CD14-positive monocyte (primary cell): ENCODE measurements at regions not wholly inside any gene's neighbourhood (a gene's known extent, or its start where the extent isn't known, plus 50 kb on each side); places are given as distances from the start of the nearest gene placed in this dataset.

Experiments
- DNase-seq, 3 donors: peaks; one replicate each; pipeline ENCODE4 v3.0.0-alpha.2; 2011 to 2022
- H2AFZ ChIP-seq: 2 replicates; pipeline ENCODE4 v1.6.0; 2012; ENCODE audit warnings: mild to moderate bottlenecking, low read depth, low read length, inconsistent platforms; ENCODE audit not compliant: insufficient read depth, poor library complexity, severe bottlenecking
- H3K27ac ChIP-seq, 2 donors: 1 replicate in 1 of 2; 2 replicates in 1 of 2; pipeline ENCODE4 v1.5.1; 2012 to 2013; ENCODE audit warnings: low read length in 2 of 2, control low read depth in 1 of 2, inconsistent platforms in 1 of 2, low read depth in 1 of 2, mild to moderate bottlenecking in 1 of 2
- H3K27me3 ChIP-seq, 2 donors: one replicate each; pipeline versions ENCODE4 v1.6.0 to v1.6.1; 2011 to 2013; ENCODE audit warnings: low read length in 2 of 2; ENCODE audit not compliant: control insufficient read depth in 2 of 2, insufficient read depth in 2 of 2
- H3K36me3 ChIP-seq, 2 donors: replicated peaks in 1 of 2; 1 replicate in 1 of 2; 2 replicates in 1 of 2; pipeline versions ENCODE4 v1.5.1 to v1.6.1; 2012 to 2013; ENCODE audit warnings: low read length in 2 of 2, control low read depth in 1 of 2, inconsistent platforms in 1 of 2, mild to moderate bottlenecking in 1 of 2; ENCODE audit not compliant: insufficient read depth in 2 of 2, control insufficient read depth in 1 of 2
- H3K4me1 ChIP-seq, 2 donors: 1 replicate in 1 of 2; 2 replicates in 1 of 2; pipeline versions ENCODE4 v1.5.1 to v1.6.1; 2012 to 2013; ENCODE audit warnings: low read length in 2 of 2, control low read depth in 1 of 2, inconsistent platforms in 1 of 2, mild to moderate bottlenecking in 1 of 2, moderate library complexity in 1 of 2; ENCODE audit not compliant: insufficient read depth in 2 of 2, control insufficient read depth in 1 of 2
- H3K4me2 ChIP-seq: replicated peaks from 2 replicates; pipeline ENCODE3; 2012; ENCODE audit warnings: low read length, moderate library complexity, mild to moderate bottlenecking; ENCODE audit not compliant: poor library complexity, severe bottlenecking; ENCODE audit errors: extremely low read depth
- H3K4me3 ChIP-seq, 3 experiments: fragments of 200-600 bp in 1 of 3; sonication (generic) in 1 of 3; replicated peaks in 1 of 3; 1 replicate in 2 of 3; 2 replicates in 1 of 3; pipeline ENCODE4 v1.5.1; 2011 to 2013; ENCODE audit warnings: low read length in 3 of 3, mild to moderate bottlenecking in 3 of 3, control low read depth in 2 of 3, low read depth in 2 of 3, inconsistent platforms in 1 of 3, moderate library complexity in 1 of 3
- H3K79me2 ChIP-seq: 2 replicates; pipeline ENCODE4 v1.6.0; 2012; ENCODE audit warnings: mild to moderate bottlenecking, control low read depth, inconsistent platforms, low read length, moderate library complexity; ENCODE audit not compliant: insufficient read depth
- H3K9ac ChIP-seq: 2 replicates; pipeline ENCODE4 v1.6.0; 2017; ENCODE audit warnings: low read length, mild to moderate bottlenecking; ENCODE audit not compliant: insufficient read depth, poor library complexity, severe bottlenecking
- H3K9me3 ChIP-seq, 2 donors: replicated peaks in 1 of 2; 1 replicate in 1 of 2; 2 replicates in 1 of 2; pipeline versions ENCODE4 v1.5.1 to v1.6.1; 2012 to 2013; ENCODE audit warnings: low read length in 2 of 2, control low read depth in 1 of 2; ENCODE audit not compliant: control insufficient read depth in 1 of 2, insufficient read depth in 1 of 2
- H4K20me1 ChIP-seq: 2 replicates; pipeline ENCODE4 v1.6.0; 2012; ENCODE audit warnings: mild to moderate bottlenecking, low read length, control low read depth, moderate library complexity; ENCODE audit not compliant: insufficient read depth
- H3K27ac Mint-ChIP-seq, 7 donors: one replicate each; pipeline ENCODE4 v1.8.0; 2020; ENCODE audit warnings: mild to moderate bottlenecking in 7 of 7, mixed read lengths in 7 of 7, moderate library complexity in 6 of 7, inconsistent platforms in 2 of 7
- H3K27me3 Mint-ChIP-seq, 3 donors: one replicate each; pipeline ENCODE4 v1.8.0; 2021 to 2022; ENCODE audit warnings: low read depth in 3 of 3, mild to moderate bottlenecking in 3 of 3, mixed read lengths in 3 of 3, moderate library complexity in 3 of 3, inconsistent platforms in 1 of 3
- H3K36me3 Mint-ChIP-seq, 2 donors: one replicate each; pipeline ENCODE4 v1.8.0; 2020; ENCODE audit warnings: mixed read lengths in 2 of 2, inconsistent platforms in 1 of 2, mild to moderate bottlenecking in 1 of 2
- H3K4me1 Mint-ChIP-seq: one replicate; pipeline ENCODE4 v1.8.0; 2020; ENCODE audit warnings: mild to moderate bottlenecking, mixed read lengths
- H3K4me3 Mint-ChIP-seq, 2 donors: one replicate each; pipeline ENCODE4 v1.8.0; 2020; ENCODE audit warnings: mild to moderate bottlenecking in 2 of 2, mixed read lengths in 2 of 2, moderate library complexity in 1 of 2
- H3K9me3 Mint-ChIP-seq, 7 donors: one replicate each; pipeline ENCODE4 v1.8.0; 2020 to 2022; ENCODE audit warnings: mixed read lengths in 7 of 7, mild to moderate bottlenecking in 6 of 7, moderate library complexity in 6 of 7, inconsistent platforms in 2 of 7
- CTCF ChIP-seq: fragments of 200-600 bp; IDR thresholded peaks from one replicate; pipeline ENCODE4 v1.8.0; 2022; ENCODE audit warnings: antibody characterized with exemption, mild to moderate bottlenecking
- WGBS: methylation state at CpG from one replicate; pipeline ENCODE4 v1.1.5; 2013; ENCODE audit warnings: missing lambda C conversion rate; ENCODE audit not compliant: insufficient coverage; 5-methylcytosine and 5-hydroxymethylcytosine counted together
- intact Hi-C, 2 donors: fragments of 100-400 bp; cut with micrococcal nuclease; formaldehyde crosslinking; loops; one replicate each; pipeline versions ENCODE4 v1.15.0 to v1.15.1; 2023

DNA sequence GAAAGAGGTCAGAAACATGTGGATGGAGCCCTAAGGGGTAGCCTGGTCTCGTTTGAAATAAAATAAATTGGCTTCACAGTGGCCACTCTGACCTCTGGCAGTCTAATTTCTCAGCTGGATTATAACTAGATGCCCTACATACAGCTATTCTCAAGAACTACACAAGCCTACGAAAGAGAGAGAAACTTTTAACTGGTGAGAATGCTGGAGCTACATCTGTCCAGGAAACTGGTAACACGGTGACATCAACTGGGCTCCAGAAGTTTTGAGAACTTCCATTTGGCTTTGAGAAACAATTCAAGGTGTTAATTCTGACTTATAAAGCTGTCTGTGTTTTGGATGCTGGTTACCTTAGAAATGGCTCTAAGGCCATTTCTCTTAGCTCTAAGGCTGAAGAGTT lies 187.3 kb upstream of the TENT5A start:
- H3K27me3 Mint-ChIP-seq: peaks cover 0 to 2% (median 0%) of the 10 kb centered on the region in 3 donors
- H3K79me2 ChIP-seq: no peaks in the 10 kb centered on the region
- H3K9me3 ChIP-seq: no peaks in the 10 kb centered on the region
- H3K4me3 ChIP-seq: no peak overlapping the region
- H2AFZ ChIP-seq: no peak overlapping the region
- no peak overlapping the region for H3K4me3 Mint-ChIP-seq
- no peaks in the 10 kb centered on the region for H3K27me3 ChIP-seq
- no peak overlapping the region for H3K27ac ChIP-seq
- H3K9ac ChIP-seq: no peak overlapping the region
- WGBS: 0% methylated on average over 1 of the region's 3 CpGs
- no peak for DNase-seq
- no peaks in the 10 kb centered on the region for H3K36me3 Mint-ChIP-seq
- peaks cover 0 to 7% (median 0%) of the 10 kb centered on the region in 7 donors for H3K9me3 Mint-ChIP-seq
- intact Hi-C loops: no loop called here
- no peak for TF ChIP-seq CTCF
- H3K36me3 ChIP-seq: no peaks in the 10 kb centered on the region
- H3K27ac Mint-ChIP-seq: no peak overlapping the region
- H3K4me2 ChIP-seq: no peak overlapping the region
- H3K4me1 ChIP-seq: peaks cover 14 to 30% of the 10 kb centered on the region in 2 donors
- H4K20me1 ChIP-seq: no peaks in the 10 kb centered on the region
- H3K4me1 Mint-ChIP-seq: peaks cover 47% of the 10 kb centered on the region

DNA sequence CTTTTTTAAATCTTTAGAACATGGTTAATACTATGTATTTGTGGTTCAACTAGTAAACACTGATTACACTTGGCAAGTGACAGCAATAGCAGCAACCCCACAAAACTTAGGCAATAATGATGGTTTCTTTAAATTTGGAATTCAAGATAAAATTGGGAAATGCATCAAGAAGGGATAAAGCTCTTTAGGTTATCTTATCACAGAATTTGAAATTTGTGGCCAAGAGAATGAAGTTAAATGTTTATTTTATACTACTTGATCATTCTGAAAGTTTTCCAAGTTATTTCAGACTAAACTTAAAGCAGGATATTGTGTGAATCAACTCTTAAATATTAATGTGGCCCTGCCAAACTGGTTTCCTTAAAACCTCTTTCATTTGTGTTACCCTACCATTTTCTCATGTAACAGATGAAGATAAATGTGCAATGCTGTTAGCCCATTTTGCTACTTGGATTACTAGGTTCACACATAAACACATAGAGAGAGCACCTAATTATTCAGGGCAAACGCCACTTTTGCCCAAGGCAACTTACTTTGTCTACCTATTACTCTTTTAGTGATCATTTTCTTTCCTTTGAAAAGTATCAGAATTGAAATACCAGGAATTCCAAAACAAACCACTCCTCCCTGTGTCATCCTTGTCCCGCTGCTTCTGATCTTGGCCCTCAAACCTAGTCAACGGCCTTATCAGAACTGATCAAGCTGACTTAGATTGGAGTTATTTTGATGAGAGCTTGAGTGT lies 186.7 kb upstream of the TENT5A start:
- Histone ChIP-seq H2AFZ (no peak overlapping the region), H3K36me3 (no peaks in the 10 kb centered on the region), H4K20me1 (no peaks in the 10 kb centered on the region), H3K27ac (no peak overlapping the region), H3K4me1 (peaks cover 14 to 30% of the 10 kb centered on the region in 2 donors), H3K79me2 (no peaks in the 10 kb centered on the region), H3K9me3 (no peaks in the 10 kb centered on the region), H3K9ac (no peak overlapping the region), H3K4me3 (no peak overlapping the region), H3K4me2 (no peak overlapping the region), H3K27me3 (no peaks in the 10 kb centered on the region)
- intact Hi-C loops: no loop called here
- 100% methylated on average over 1 of the region's 3 CpGs for WGBS
- Mint-ChIP-seq H3K4me1 (peaks cover 47% of the 10 kb centered on the region), H3K36me3 (no peaks in the 10 kb centered on the region), H3K27ac (no peak overlapping the region), H3K27me3 (peaks cover 0 to 2% (median 0%) of the 10 kb centered on the region in 3 donors), H3K4me3 (no peak overlapping the region), H3K9me3 (peaks cover 0 to 7% (median 0%) of the 10 kb centered on the region in 7 donors)
- no peak for DNase-seq
- no peak for TF ChIP-seq CTCF
